ENCODE measurements at regions not wholly inside any gene's neighbourhood (a gene's known extent, or its start where the extent isn't known, plus 50 kb on each side); places are given as distances from the start of the nearest gene placed in this dataset.

- CTCF ChIA-PET: no interaction called here
- no peaks in the 10 kb centered on the region for H3K36me3 ChIP-seq (ENCODE audit: insufficient read depth, low read length, poor library complexity, severe bottlenecking)
Observed at GRCh38 chr12:76641073-76641472, 81.5 kb upstream of the OSBPL8 start.

GRCh38 chr12:76641961-76642360, 82.4 kb upstream of the OSBPL8 start:
- BruUV-seq (replicated peaks): no TSS peak

More at GRCh38 chr12:76641073-76641472, 81.5 kb upstream of the OSBPL8 start:
- no peak overlapping the region for H3K4me3 ChIP-seq (ENCODE audit: low read depth, low read length, poor library complexity, severe bottlenecking)
- TF ChIP-seq CTCF (conservative IDR thresholded peaks at IDR 0.05; ENCODE audit: low read depth, low read length) (no peak), EZH2 (IDR thresholded peaks at IDR 0.05; ENCODE audit: borderline replicate concordance, low read depth, low read length, poor library complexity, severe bottlenecking) (no peak)
- no peak for DNase-seq (ENCODE audit: low spot score)
- POLR2A ChIA-PET (ENCODE audit: low non-redundant PET): no interaction called here
- no peaks in the 10 kb centered on the region for H3K27me3 ChIP-seq (replicated peaks; ENCODE audit: insufficient read depth, low read depth, low read length, poor library complexity)
- BruUV-seq (replicated peaks): no TSS peak
- no peak overlapping the region for H3K27ac ChIP-seq (ENCODE audit: low read depth, low read length, poor library complexity, severe bottlenecking)
- intact Hi-C loops (cut with micrococcal nuclease; ENCODE audit: unreplicated experiment): no loop called here
- no peaks in the 10 kb centered on the region for H3K9me3 ChIP-seq (ENCODE audit: low read depth, low read length, poor library complexity, severe bottlenecking)
- no peaks in the 10 kb centered on the region for H3K4me1 ChIP-seq (ENCODE audit: insufficient read depth, low read length, poor library complexity, severe bottlenecking)

GRCh38 chr12:76643438-76643837, 83.9 kb upstream of the OSBPL8 start:
- Histone ChIP-seq H3K27ac (ENCODE audit: low read depth, low read length, poor library complexity, severe bottlenecking) (no peak overlapping the region), H3K27me3 (replicated peaks; ENCODE audit: insufficient read depth, low read depth, low read length, poor library complexity) (no peaks in the 10 kb centered on the region), H3K36me3 (ENCODE audit: insufficient read depth, low read length, poor library complexity, severe bottlenecking) (no peaks in the 10 kb centered on the region), H3K9me3 (ENCODE audit: low read depth, low read length, poor library complexity, severe bottlenecking) (no peaks in the 10 kb centered on the region), H3K4me1 (ENCODE audit: insufficient read depth, low read length, poor library complexity, severe bottlenecking) (no peaks in the 10 kb centered on the region), H3K4me3 (ENCODE audit: low read depth, low read length, poor library complexity, severe bottlenecking) (no peak overlapping the region)
- BruUV-seq (replicated peaks): no TSS peak
- intact Hi-C loops (cut with micrococcal nuclease; ENCODE audit: unreplicated experiment): no loop called here
- DNase-seq (ENCODE audit: low spot score): no peak
- CTCF ChIA-PET: no interaction called here
- POLR2A ChIA-PET (ENCODE audit: low non-redundant PET): no interaction called here
- TF ChIP-seq EZH2 (IDR thresholded peaks at IDR 0.05; ENCODE audit: borderline replicate concordance, low read depth, low read length, poor library complexity, severe bottlenecking) (no peak), CTCF (conservative IDR thresholded peaks at IDR 0.05; ENCODE audit: low read depth, low read length) (no peak)

More at GRCh38 chr12:76641961-76642360, 82.4 kb upstream of the OSBPL8 start:
- H3K27me3 ChIP-seq (replicated peaks; ENCODE audit: insufficient read depth, low read depth, low read length, poor library complexity): no peaks in the 10 kb centered on the region
- no peak overlapping the region for H3K4me3 ChIP-seq (ENCODE audit: low read depth, low read length, poor library complexity, severe bottlenecking)
- no peaks in the 10 kb centered on the region for H3K4me1 ChIP-seq (ENCODE audit: insufficient read depth, low read length, poor library complexity, severe bottlenecking)
- POLR2A ChIA-PET (ENCODE audit: low non-redundant PET): no interaction called here
- no peak for TF ChIP-seq EZH2 (IDR thresholded peaks at IDR 0.05; ENCODE audit: borderline replicate concordance, low read depth, low read length, poor library complexity, severe bottlenecking)
- TF ChIP-seq CTCF (conservative IDR thresholded peaks at IDR 0.05; ENCODE audit: low read depth, low read length): no peak
- no peaks in the 10 kb centered on the region for H3K36me3 ChIP-seq (ENCODE audit: insufficient read depth, low read length, poor library complexity, severe bottlenecking)
- intact Hi-C loops (cut with micrococcal nuclease; ENCODE audit: unreplicated experiment): no loop called here
- CTCF ChIA-PET: no interaction called here
- H3K27ac ChIP-seq (ENCODE audit: low read depth, low read length, poor library complexity, severe bottlenecking): no peak overlapping the region
- no peak for DNase-seq (ENCODE audit: low spot score)
- no peaks in the 10 kb centered on the region for H3K9me3 ChIP-seq (ENCODE audit: low read depth, low read length, poor library complexity, severe bottlenecking)

Measured in A673 (cell line).